ENCODE measurements at regions not wholly inside any gene's neighbourhood (a gene's known extent, or its start where the extent isn't known, plus 50 kb on each side); places are given as distances from the start of the nearest gene placed in this dataset.
"Not testable (repeated sequence)": the region's sequence is repeated elsewhere in the genome, so short reads cannot be mapped to it uniquely, and the experiment has no call there.

DNA sequence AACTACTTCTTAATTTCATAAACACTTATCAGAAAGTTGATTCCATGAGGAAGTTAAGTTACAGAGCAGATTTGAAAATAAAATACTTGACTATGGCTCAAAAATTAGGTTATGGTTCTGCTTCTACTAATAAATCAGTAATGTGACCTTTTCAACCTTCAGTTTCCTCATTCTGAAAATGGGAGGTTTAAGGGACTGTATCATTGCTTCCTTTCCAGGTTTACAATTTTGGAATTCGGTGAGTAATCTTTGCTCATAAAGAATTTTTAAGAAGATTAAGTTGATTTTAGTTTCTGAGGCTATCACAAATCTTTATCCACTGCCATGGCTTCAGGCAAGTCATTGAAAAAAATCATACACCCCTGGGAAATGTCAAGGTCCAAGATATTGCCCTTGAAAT is 1061.2 kb downstream of the DIPK2A start:
- POLR2A ChIA-PET, result no interaction called here
- CTCF ChIA-PET, result no interaction called here
- DNase-seq (ENCODE audit: extremely low spot score), result no peak
- TF ChIP-seq, protein P1, sequence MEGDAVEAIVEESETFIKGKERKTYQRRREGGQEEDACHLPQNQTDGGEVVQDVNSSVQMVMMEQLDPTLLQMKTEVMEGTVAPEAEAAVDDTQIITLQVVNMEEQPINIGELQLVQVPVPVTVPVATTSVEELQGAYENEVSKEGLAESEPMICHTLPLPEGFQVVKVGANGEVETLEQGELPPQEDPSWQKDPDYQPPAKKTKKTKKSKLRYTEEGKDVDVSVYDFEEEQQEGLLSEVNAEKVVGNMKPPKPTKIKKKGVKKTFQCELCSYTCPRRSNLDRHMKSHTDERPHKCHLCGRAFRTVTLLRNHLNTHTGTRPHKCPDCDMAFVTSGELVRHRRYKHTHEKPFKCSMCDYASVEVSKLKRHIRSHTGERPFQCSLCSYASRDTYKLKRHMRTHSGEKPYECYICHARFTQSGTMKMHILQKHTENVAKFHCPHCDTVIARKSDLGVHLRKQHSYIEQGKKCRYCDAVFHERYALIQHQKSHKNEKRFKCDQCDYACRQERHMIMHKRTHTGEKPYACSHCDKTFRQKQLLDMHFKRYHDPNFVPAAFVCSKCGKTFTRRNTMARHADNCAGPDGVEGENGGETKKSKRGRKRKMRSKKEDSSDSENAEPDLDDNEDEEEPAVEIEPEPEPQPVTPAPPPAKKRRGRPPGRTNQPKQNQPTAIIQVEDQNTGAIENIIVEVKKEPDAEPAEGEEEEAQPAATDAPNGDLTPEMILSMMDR (IDR thresholded peaks at IDR 0.05; ENCODE audit: control extremely low read depth, extremely low read depth, low read depth, missing control alignments), result no peak

DNA sequence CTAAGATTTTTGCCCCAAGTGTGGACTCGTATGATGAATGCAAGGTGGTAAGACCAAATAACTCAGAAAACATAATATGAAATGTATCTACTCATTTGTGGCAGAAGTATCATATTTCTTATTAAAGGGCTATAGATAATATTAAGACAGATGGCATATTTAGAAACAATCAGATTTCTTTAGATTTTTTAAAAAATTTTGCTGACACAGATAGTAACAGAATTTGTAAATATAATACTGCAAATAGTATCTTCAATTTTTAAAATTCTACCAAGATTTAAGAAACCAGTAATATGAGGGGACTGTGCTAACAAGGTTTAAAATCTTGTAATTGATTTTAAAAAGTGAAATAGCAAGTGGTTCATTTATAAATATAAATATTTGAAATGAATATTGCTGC is 1064.1 kb downstream of the DIPK2A start:
- TF ChIP-seq, protein P1 (IDR thresholded peaks at IDR 0.05; ENCODE audit: control extremely low read depth, extremely low read depth, low read depth, missing control alignments), result no peak
- ChIA-PET CTCF (no interaction called here), POLR2A (no interaction called here)
- DNase-seq (ENCODE audit: extremely low spot score), result no peak

DNA sequence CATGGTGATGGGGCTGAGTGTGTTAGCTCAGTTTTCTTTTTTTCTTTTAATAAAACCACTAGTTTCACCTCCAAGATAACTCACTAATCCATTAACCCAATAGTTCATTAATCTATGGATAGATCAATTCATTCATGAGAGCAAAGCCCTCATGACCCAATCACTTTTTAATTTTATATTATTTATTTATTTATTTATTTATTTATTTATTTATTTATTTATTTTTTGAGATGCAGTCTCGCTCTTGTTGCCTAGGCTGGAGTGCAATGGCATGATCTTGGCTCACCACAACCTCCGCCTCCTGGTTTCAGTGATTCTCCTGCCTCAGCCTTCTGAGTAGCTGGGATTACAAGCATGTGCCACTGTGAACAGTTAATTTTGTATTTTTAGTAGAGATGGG is 1082.4 kb downstream of the DIPK2A start:
- POLR2A ChIA-PET; DNase-seq (ENCODE audit: extremely low spot score); CTCF ChIA-PET: not testable (repeated sequence)

DNA sequence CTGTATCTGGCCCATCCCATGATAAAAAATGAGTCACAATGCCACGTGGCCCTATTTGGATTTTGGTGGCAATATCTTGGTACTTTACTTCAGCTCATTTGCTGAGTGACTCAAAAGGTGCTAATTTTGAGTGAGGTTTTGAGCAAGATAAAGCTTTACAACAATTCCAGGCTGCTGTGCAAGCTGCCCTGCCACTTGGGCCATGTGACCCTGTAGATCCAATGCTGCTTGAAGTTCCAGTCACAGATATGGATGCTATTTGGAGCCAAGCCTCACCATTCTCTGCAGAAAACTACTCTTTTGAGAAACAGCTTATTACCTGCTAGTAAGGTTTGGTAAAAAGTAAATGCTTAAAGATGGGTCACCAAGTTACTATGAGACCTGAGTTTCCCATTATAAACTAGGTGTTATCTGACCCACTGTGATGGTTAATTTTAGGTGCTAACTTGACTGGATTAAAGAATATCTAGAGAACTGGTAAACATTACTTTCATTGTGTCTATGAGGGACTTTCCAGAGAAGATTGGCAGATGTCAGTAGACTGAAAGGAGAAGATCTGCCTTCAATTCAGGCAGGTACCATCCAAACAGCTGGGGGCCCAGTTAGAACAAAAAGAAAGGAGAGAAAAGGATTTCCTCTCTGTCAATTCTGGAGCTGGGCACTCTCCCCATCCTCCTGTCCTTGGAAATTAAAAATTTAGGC is 1083.9 kb downstream of the DIPK2A start:
- no peak for DNase-seq (ENCODE audit: extremely low spot score)
- TF ChIP-seq, protein P1 (IDR thresholded peaks at IDR 0.05; ENCODE audit: control extremely low read depth, extremely low read depth, low read depth, missing control alignments), result no peak
- CTCF ChIA-PET, result interaction anchor here (1.1 to 1.3 kb wide), 2 partner anchors 22 to 64 kb away, joined by 3 to 4 read pairs; no protein-coding TSS in a partner anchor
- POLR2A ChIA-PET, result interaction anchor here (0.6 kb wide), 1 partner anchor 100 kb away, joined by 3 read pairs; no protein-coding TSS in a partner anchor

DNA sequence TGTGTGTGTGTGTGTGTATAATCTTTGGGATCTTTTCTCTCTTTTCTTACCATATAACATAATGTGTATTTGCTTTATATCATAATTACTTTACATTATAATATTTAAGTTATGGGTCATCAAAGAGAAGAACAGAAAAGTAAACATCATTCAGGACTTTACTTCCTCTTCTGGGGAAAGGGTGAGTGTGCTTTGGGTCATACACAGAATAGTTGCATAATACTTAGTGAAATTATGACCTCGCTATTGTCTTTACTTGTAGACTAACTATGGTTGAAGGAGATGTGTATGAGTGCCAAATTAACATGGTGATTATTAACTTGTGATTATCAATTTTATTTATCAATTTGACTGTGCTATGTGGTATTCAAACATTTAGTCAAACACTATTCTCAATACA is 1086.9 kb downstream of the DIPK2A start:
- TF ChIP-seq, protein P1 (IDR thresholded peaks at IDR 0.05; ENCODE audit: control extremely low read depth, extremely low read depth, low read depth, missing control alignments), result no peak
- POLR2A ChIA-PET, result no interaction called here
- CTCF ChIA-PET, result no interaction called here
- no peak for DNase-seq (ENCODE audit: extremely low spot score)

DNA sequence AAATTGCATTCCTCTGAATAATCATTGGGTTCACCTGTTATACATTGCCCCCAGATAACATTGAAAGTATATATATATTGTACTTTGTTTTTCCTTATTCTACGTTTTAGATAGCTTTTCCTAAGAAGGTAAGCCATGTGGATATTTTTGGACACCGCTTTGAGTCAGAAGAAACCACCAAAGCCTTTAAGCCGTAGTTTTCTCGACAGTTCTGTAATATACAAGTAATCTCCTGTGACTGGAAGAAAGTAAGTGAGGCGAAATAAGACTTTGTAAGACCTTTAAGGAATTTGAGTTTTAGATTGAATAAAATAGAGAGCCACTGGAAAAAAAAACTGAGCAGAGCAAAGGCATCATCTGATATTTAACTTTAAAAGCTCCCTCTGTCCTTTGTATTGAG is 1092.0 kb downstream of the DIPK2A start:
- DNase-seq (ENCODE audit: extremely low spot score), result no peak
- TF ChIP-seq, protein P1 (IDR thresholded peaks at IDR 0.05; ENCODE audit: control extremely low read depth, extremely low read depth, low read depth, missing control alignments), result no peak
- CTCF ChIA-PET, result no interaction called here
- POLR2A ChIA-PET, result no interaction called here

DNA sequence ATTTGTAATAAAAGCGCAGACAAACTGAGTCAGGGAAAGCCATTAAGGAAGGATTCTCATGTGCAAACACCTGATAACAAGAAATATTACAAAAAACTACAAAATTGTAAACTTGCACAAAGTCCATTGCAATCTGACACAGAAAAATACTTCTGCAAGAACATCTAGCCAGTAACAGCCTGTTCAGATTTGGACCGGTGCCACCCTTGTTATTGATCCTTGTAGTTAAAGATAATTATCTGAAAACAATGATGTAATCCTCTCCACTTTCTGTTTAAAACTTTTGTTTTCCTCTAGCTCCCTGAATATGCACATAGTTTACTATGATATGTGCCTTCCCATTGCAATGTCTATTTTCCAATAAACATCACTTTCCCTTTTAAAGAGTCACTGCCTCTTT is 1090.2 kb downstream of the PLOD2 start:
- ChIA-PET CTCF (interaction anchor here (1.4 kb wide), 1 partner anchor 11 kb away, joined by 4 read pairs; no protein-coding TSS in a partner anchor), POLR2A (no interaction called here)
- no peak for DNase-seq (ENCODE audit: extremely low spot score)
- TF ChIP-seq, protein P1 (IDR thresholded peaks at IDR 0.05; ENCODE audit: control extremely low read depth, extremely low read depth, low read depth, missing control alignments), result no peak

Measured in GM10248 (cell line).